AG10803 (cell line): ENCODE measurements at regions not wholly inside any gene's neighbourhood (a gene's known extent, or its start where the extent isn't known, plus 50 kb on each side); places are given as distances from the start of the nearest gene placed in this dataset.

ENCODE experiments used
- DNase-seq: peaks from one replicate; pipeline ENCODE4 v3.0.0; 2010; ENCODE audit warnings: low read depth
- H3K4me3 ChIP-seq: 2 replicates; pipeline ENCODE4 v1.5.1; 2011; ENCODE audit warnings: mild to moderate bottlenecking, low read length, control low read depth
- CTCF ChIP-seq: conservative IDR thresholded peaks from 2 replicates; pipeline ENCODE4 v1.5.1; 2011; ENCODE audit warnings: mild to moderate bottlenecking, low read length, control low read depth, inconsistent platforms

GRCh38 chr9:12988258-12988657, 213.4 kb downstream of the LURAP1L start:
- DNase-seq: no peak
- H3K4me3 ChIP-seq: no peak overlapping the region
- 0 out of 2 replicates have a peak, but pooled peaks have one; percentile 2 for TF ChIP-seq CTCF

GRCh38 chr9:12989669-12990068, 214.8 kb downstream of the LURAP1L start:
- TF ChIP-seq CTCF: no peak
- no peak for DNase-seq

GRCh38 chr9:12993466-12993865, 218.6 kb downstream of the LURAP1L start:
- DNase-seq: no peak
- no peak overlapping the region for H3K4me3 ChIP-seq
- no peak for TF ChIP-seq CTCF

More at GRCh38 chr9:12989669-12990068, 214.8 kb downstream of the LURAP1L start:
- H3K4me3 ChIP-seq: no peak overlapping the region

GRCh38 chr9:12997009-12997408, 222.2 kb downstream of the LURAP1L start:
- DNase-seq: no peak
- H3K4me3 ChIP-seq: no peak overlapping the region
- no peak for TF ChIP-seq CTCF

- DNase-seq: no peak
- H3K4me3 ChIP-seq: no peak overlapping the region
- no peak for TF ChIP-seq CTCF
Observed at GRCh38 chr9:13001989-13002580, 227.3 kb downstream of the LURAP1L start.

- no peak overlapping the region for H3K4me3 ChIP-seq
- TF ChIP-seq CTCF: no peak
- DNase-seq: no peak
Observed at GRCh38 chr9:13002740-13003139, 227.9 kb downstream of the LURAP1L start.

GRCh38 chr9:13009871-13010270, 235.1 kb downstream of the LURAP1L start:
- TF ChIP-seq CTCF: no peak
- DNase-seq: no peak

More at GRCh38 chr9:13009871-13010270, 235.1 kb downstream of the LURAP1L start:
- H3K4me3 ChIP-seq: no peak overlapping the region
